Endothelial cell of umbilical vein (primary cell): ENCODE measurements at regions not wholly inside any gene's neighbourhood (a gene's known extent, or its start where the extent isn't known, plus 50 kb on each side); places are given as distances from the start of the nearest gene placed in this dataset.

Experiments used
- BruUV-seq: library from RNA; stranded (reverse); fragments of 400-500 nt; replicated peaks from 2 replicates; lab custom pipeline; 2021; lab: Mats Ljungman, UMichigan
- CTCF ChIA-PET: fragments of 300-600, 350-600 bp; sonication (Branson Sonifier 250); formaldehyde crosslinking; loops from one replicate; lab custom pipeline; 2021; ENCODE audit warnings: antibody characterized with exemption, inconsistent platforms; lab: Charles Lee
- POLR2A ChIA-PET: fragments of 300-600, 350-600 bp; sonication (Branson Sonifier 250); formaldehyde crosslinking; loops from one replicate; lab custom pipeline; 2021; ENCODE audit warnings: antibody characterized with exemption, inconsistent platforms; lab: Charles Lee
- DNase-seq: peaks from one replicate; pipeline ENCODE4 v3.0.0-alpha.2; 2011; ENCODE audit warnings: low read depth, low spot score
- FAIRE-seq: peaks from 2 replicates; lab custom pipeline; 2011; peaks lifted over from hg19 to GRCh38; lab: Jason Lieb, UNC
- H2AFZ ChIP-seq: 2 replicates; pipeline ENCODE4 v1.6.0; 2012; ENCODE audit warnings: low read depth, low read length, control low read depth, inconsistent platforms
- H3K27ac ChIP-seq: 2 replicates; pipeline ENCODE4 v1.5.1; 2011; ENCODE audit warnings: low read depth, mild to moderate bottlenecking, control low read depth, low read length, moderate library complexity; ENCODE audit not compliant: insufficient read depth
- H3K27me3 ChIP-seq, 2 experiments: 2 replicates each; pipeline versions ENCODE4 v1.6.0 to v1.6.1; 2011; ENCODE audit warnings: low read length in 2 of 2, mixed read lengths in 1 of 2; ENCODE audit not compliant: control insufficient read depth in 2 of 2, insufficient read depth in 2 of 2
- H3K36me3 ChIP-seq, 2 experiments: 2 replicates in 1 of 2; 3 replicates in 1 of 2; pipeline ENCODE4 v1.5.1; 2011; ENCODE audit warnings: low read length in 2 of 2, mild to moderate bottlenecking in 1 of 2, moderate library complexity in 1 of 2; ENCODE audit not compliant: control insufficient read depth in 2 of 2, insufficient read depth in 2 of 2; ENCODE audit errors: extremely low read depth in 1 of 2
- H3K4me1 ChIP-seq: 3 replicates; pipeline ENCODE4 v1.5.1; 2011; ENCODE audit warnings: mild to moderate bottlenecking, low read length; ENCODE audit not compliant: control insufficient read depth, insufficient read depth; ENCODE audit errors: extremely low read depth
- H3K4me2 ChIP-seq: 2 replicates; pipeline ENCODE4 v1.6.1; 2011; ENCODE audit warnings: low read length, control low read depth, mixed read lengths; ENCODE audit not compliant: insufficient read depth
- H3K4me3 ChIP-seq, 3 experiments: fragments of 200-600 bp in 1 of 3; sonication (generic), shearing (Covaris generic) in 1 of 3; replicated peaks in 1 of 3; 2 replicates each; pipeline ENCODE4 v1.5.1; 2011 to 2016; ENCODE audit warnings: control low read depth in 3 of 3, low read length in 3 of 3, mild to moderate bottlenecking in 2 of 3, inconsistent platforms in 1 of 3, low read depth in 1 of 3, moderate library complexity in 1 of 3; ENCODE audit not compliant: insufficient read depth in 1 of 3
- H3K79me2 ChIP-seq: 2 replicates; pipeline ENCODE4 v1.6.0; 2012; ENCODE audit warnings: low read length, inconsistent platforms; ENCODE audit not compliant: control insufficient read depth, insufficient read depth
- H3K9ac ChIP-seq: replicated peaks from 2 replicates; pipeline ENCODE3; 2011; ENCODE audit warnings: low read length, control low read depth; ENCODE audit not compliant: insufficient read depth; ENCODE audit errors: extremely low read depth
- H3K9me1 ChIP-seq: replicated peaks from 3 replicates; pipeline ENCODE4 v1.6.0; 2011; ENCODE audit warnings: mild to moderate bottlenecking, low read length; ENCODE audit not compliant: control insufficient read depth, insufficient read depth; ENCODE audit errors: extremely low read depth
- H3K9me3 ChIP-seq: replicated peaks from 2 replicates; pipeline ENCODE4 v1.5.1; 2012; ENCODE audit warnings: low read length, inconsistent platforms; ENCODE audit not compliant: control insufficient read depth, insufficient read depth
- H4K20me1 ChIP-seq: replicated peaks from 2 replicates; pipeline ENCODE3; 2011; ENCODE audit warnings: mild to moderate bottlenecking, low read length; ENCODE audit not compliant: control insufficient read depth, insufficient read depth; ENCODE audit errors: extremely low read depth
- CTCF ChIP-seq, 2 donors: IDR thresholded peaks; 1 replicate in 1 of 2; 2 replicates in 1 of 2; pipeline ENCODE4 v1.5.1; 2011; ENCODE audit warnings: low read length in 2 of 2, mild to moderate bottlenecking in 2 of 2, moderate library complexity in 2 of 2, control low read depth in 1 of 2, inconsistent platforms in 1 of 2, low read depth in 1 of 2; ENCODE audit not compliant: insufficient read depth in 1 of 2; ENCODE audit errors: extremely low read depth in 1 of 2
- EZH2 ChIP-seq: IDR thresholded peaks from 2 replicates; pipeline ENCODE4 v1.6.1; 2012; ENCODE audit warnings: borderline replicate concordance, low read depth, mild to moderate bottlenecking, moderate library complexity, low read length, inconsistent platforms; ENCODE audit not compliant: severe bottlenecking
- FOS ChIP-seq: IDR thresholded peaks from 2 replicates; pipeline ENCODE4 v1.6.1; 2011; ENCODE audit warnings: mild to moderate bottlenecking, low read length, moderate library complexity, borderline replicate concordance; ENCODE audit not compliant: insufficient read depth
- GATA2 ChIP-seq: IDR thresholded peaks from 2 replicates; pipeline ENCODE4 v1.7.0; 2011; ENCODE audit warnings: low read depth, mild to moderate bottlenecking, moderate library complexity, mixed read lengths, low read length; ENCODE audit not compliant: insufficient read length, insufficient read depth
- JUN ChIP-seq: IDR thresholded peaks from 2 replicates; pipeline ENCODE4 v1.6.1; 2011; ENCODE audit warnings: borderline replicate concordance, low read depth; ENCODE audit not compliant: insufficient read length, insufficient read depth
- MAX ChIP-seq: IDR thresholded peaks from 2 replicates; pipeline ENCODE4 v1.6.1; 2011; ENCODE audit not compliant: insufficient read depth, insufficient read length
- MYC ChIP-seq: IDR thresholded peaks from one replicate; pipeline ENCODE4 v1.6.1; 2011; ENCODE audit warnings: mild to moderate bottlenecking, low read depth, low read length
- POLR2A ChIP-seq: IDR thresholded peaks from 2 replicates; pipeline ENCODE4 v1.6.1; 2012; ENCODE audit warnings: low read depth, mild to moderate bottlenecking, control low read depth, low read length
- POLR2AphosphoS5 ChIP-seq: IDR thresholded peaks from 2 replicates; pipeline ENCODE4 v1.6.1; 2012; ENCODE audit warnings: low read depth, mild to moderate bottlenecking, control low read depth, low read length, moderate library complexity; ENCODE audit not compliant: insufficient read depth
- dilution Hi-C: fragments of 300-500 bp; cut with MboI; formaldehyde crosslinking; loops from one replicate; pipeline ENCODE4 v1.15.0; 2019; ENCODE audit warnings: low sequenced_read_pairs; ENCODE audit not compliant: extremely low pct_ligation_motif_present
- intact Hi-C: fragments of 100-400 bp; cut with micrococcal nuclease; formaldehyde crosslinking; loops from one replicate; pipeline ENCODE4 v1.10.0; 2022

GRCh38 chr18:77395953-77396352, 146.3 kb downstream of the GALR1 start:
- Histone ChIP-seq H3K4me3 (no peak overlapping the region), H3K27me3 (no peaks in the 10 kb centered on the region), H3K4me2 (no peak overlapping the region), H3K36me3 (no peaks in the 10 kb centered on the region), H2AFZ (no peak overlapping the region), H3K79me2 (no peaks in the 10 kb centered on the region), H4K20me1 (no peaks in the 10 kb centered on the region), H3K9me3 (peaks cover 10% of the 10 kb centered on the region), H3K9ac (no peak overlapping the region), H3K4me1 (no peaks in the 10 kb centered on the region), H3K9me1 (no peaks in the 10 kb centered on the region), H3K27ac (no peak overlapping the region)
- TF ChIP-seq MAX: no peak
- no peak for TF ChIP-seq MYC
- TF ChIP-seq POLR2AphosphoS5: no peak
- no peak for TF ChIP-seq CTCF (IDR thresholded peaks at IDR 0.05; ENCODE audit: extremely low read depth in 1 of 2, insufficient read depth in 1 of 2, low read depth in 1 of 2, low read length in 2 of 2)
- no peak for TF ChIP-seq EZH2
- no peak for TF ChIP-seq FOS
- no peak for TF ChIP-seq POLR2A
- TF ChIP-seq GATA2: no peak
- TF ChIP-seq JUN: no peak
- CTCF ChIA-PET: no interaction called here
- no peak for DNase-seq
- POLR2A ChIA-PET: no interaction called here
- intact Hi-C loops (no loop called here), dilution Hi-C loops (no loop called here)
- BruUV-seq: no TSS peak
- FAIRE-seq: no peak
